Gastrocnemius medialis (tissue), 4 donors: ENCODE measurements at regions not wholly inside any gene's neighbourhood (a gene's known extent, or its start where the extent isn't known, plus 50 kb on each side); places are given as distances from the start of the nearest gene placed in this dataset.

Experiments used
- ATAC-seq, 2 donors: fragments of 150-250 bp; one replicate each; pipeline ENCODE4 v1.9.1; 2016
- DNase-seq, 2 donors: peaks; one replicate each; pipeline ENCODE4 v3.0.0-alpha.2; 2019
- H3K27ac ChIP-seq, 4 donors: fragments of 200-600 bp; sonication (generic); 1 replicate in 1 of 4; 2 replicates in 3 of 4; pipeline ENCODE4 v1.5.1; 2016 to 2018; ENCODE audit warnings: mild to moderate bottlenecking in 2 of 4, moderate library complexity in 1 of 4
- H3K27me3 ChIP-seq, 3 donors: fragments of 200-600 bp; sonication (generic) in 2 of 3; 1 replicate in 1 of 3; 2 replicates in 2 of 3; pipeline versions ENCODE4 v1.5.1 to v1.6.0; 2016 to 2019; ENCODE audit warnings: mild to moderate bottlenecking in 1 of 3, moderate library complexity in 1 of 3
- H3K36me3 ChIP-seq, 2 donors: fragments of 200-600 bp; sonication (generic) in 1 of 2; one replicate each; pipeline ENCODE4 v1.5.1; 2017 to 2018
- H3K4me1 ChIP-seq, 2 donors: fragments of 200-600 bp; sonication (generic) in 1 of 2; one replicate each; pipeline ENCODE4 v1.5.1; 2016 to 2017; ENCODE audit warnings: mild to moderate bottlenecking in 2 of 2
- H3K4me3 ChIP-seq, 4 donors: fragments of 200-600 bp; sonication (generic) in 3 of 4; 1 replicate in 1 of 4; 2 replicates in 3 of 4; pipeline ENCODE4 v1.5.1; 2016 to 2019; ENCODE audit warnings: mild to moderate bottlenecking in 2 of 4
- H3K9me3 ChIP-seq, 3 donors: fragments of 200-600 bp; sonication (generic) in 2 of 3; 1 replicate in 1 of 3; 2 replicates in 2 of 3; pipeline ENCODE4 v1.5.1; 2016 to 2019
- POLR2A ChIP-seq, 2 donors: fragments of 450-650 bp; IDR thresholded peaks; one replicate each; pipeline ENCODE4 v1.6.1; 2017; ENCODE audit warnings: antibody characterized with exemption in 2 of 2, mild to moderate bottlenecking in 2 of 2, moderate library complexity in 2 of 2
- in situ Hi-C, 4 donors: fragments of 200-750 bp; cut with MboI; loops; one replicate each; pipeline versions ENCODE4 v1.15.0 to v1.8.0; 2017; ENCODE audit warnings: low sequenced_read_pairs in 4 of 4
- intact Hi-C: fragments of 100-400 bp; cut with DNase I; formaldehyde crosslinking; loops from one replicate; pipeline ENCODE4 v1.15.1; 2023; ENCODE audit warnings: low total_unique reads
- TF ChIP-seq, protein P1 (sequence below), 5 experiments: fragments of 450-650 bp in 3 of 5; fragments of 200-600 bp in 2 of 5; sonication (generic) in 2 of 5; IDR thresholded peaks in 4 of 5; conservative IDR thresholded peaks in 1 of 5; 1 replicate in 4 of 5; 2 replicates in 1 of 5; pipeline ENCODE4 v1.5.1; 2016 to 2019; ENCODE audit warnings: antibody characterized with exemption in 5 of 5, mild to moderate bottlenecking in 3 of 5, moderate library complexity in 3 of 5

DNA sequence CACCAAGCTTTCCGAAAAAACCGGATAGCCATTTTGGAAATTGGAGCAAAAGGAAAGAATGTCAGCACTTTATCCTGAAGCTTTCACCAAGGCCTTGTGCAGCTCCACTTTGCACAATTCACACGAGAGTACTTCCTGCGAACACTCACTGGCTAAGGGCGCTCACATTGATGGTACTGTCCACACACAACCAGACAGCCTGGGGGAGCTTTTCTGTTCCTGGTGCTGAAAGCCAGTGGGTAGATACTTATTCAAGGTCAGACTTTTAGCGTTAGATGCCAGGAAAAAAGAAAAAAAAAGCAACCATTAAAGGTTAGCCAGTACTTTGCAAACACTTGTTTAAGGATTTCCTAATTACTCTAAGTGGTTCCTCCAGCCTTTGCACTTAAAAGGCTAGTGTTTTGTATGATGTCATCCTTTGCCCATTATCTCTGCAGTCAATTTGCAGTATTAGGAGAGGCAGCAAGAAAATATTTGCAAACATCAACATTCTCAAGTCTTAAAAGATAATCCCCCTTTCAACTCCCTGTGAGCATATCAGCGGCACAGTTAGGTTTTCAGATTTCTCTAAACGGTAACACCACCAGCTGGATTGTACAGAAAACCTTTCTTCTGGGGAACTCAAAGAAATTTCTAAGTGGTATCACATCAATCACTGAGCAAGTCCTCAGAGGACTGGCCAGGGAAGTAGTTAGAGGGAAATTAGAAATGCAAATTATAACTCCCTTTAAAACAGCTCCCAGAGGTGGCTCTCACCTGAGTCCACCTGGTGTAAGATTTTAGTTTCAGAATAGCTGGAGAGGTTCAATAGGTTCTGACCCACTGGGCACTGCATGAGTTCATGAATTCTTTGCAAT, 243.4 kb upstream of the IRX5 start:
- H3K4me3 ChIP-seq, result no peak overlapping the region
- no peaks in the 10 kb centered on the region for H3K9me3 ChIP-seq
- no peaks in the 10 kb centered on the region for H3K4me1 ChIP-seq
- H3K36me3 ChIP-seq, result no peaks in the 10 kb centered on the region
- H3K27me3 ChIP-seq, result no peaks in the 10 kb centered on the region
- TF ChIP-seq, protein P1, sequence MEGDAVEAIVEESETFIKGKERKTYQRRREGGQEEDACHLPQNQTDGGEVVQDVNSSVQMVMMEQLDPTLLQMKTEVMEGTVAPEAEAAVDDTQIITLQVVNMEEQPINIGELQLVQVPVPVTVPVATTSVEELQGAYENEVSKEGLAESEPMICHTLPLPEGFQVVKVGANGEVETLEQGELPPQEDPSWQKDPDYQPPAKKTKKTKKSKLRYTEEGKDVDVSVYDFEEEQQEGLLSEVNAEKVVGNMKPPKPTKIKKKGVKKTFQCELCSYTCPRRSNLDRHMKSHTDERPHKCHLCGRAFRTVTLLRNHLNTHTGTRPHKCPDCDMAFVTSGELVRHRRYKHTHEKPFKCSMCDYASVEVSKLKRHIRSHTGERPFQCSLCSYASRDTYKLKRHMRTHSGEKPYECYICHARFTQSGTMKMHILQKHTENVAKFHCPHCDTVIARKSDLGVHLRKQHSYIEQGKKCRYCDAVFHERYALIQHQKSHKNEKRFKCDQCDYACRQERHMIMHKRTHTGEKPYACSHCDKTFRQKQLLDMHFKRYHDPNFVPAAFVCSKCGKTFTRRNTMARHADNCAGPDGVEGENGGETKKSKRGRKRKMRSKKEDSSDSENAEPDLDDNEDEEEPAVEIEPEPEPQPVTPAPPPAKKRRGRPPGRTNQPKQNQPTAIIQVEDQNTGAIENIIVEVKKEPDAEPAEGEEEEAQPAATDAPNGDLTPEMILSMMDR (IDR thresholded peaks at IDR 0.05 in 4 of 5, conservative IDR thresholded peaks at IDR 0.05 in 1 of 5), result no peak
- no peak for TF ChIP-seq POLR2A (IDR thresholded peaks at IDR 0.05)
- in situ Hi-C loops (no loop called here), intact Hi-C loops (no loop called here)
- DNase-seq (no peak), ATAC-seq (no peak)
- H3K27ac ChIP-seq, result no peak overlapping the region

DNA sequence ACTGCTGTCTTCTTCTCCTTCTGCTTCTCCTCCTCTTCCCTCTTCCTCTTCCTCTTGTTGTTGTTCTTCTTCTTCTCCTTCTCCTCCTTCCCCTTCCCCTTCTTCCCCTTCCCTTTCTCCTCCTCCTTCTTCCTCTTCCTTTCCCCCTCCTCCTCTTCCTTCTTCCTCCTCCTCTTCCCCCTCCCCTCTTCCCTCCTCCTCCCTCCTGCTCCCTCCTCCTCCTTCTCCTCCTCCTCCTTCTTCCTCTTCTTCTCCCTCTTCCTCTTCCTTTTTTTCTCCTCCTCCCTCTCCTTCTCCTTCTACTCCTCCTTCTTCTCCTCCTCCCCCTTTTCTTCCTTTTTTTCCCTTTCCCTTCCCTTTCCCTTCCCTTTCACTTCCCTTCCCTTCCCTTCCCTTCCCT, 245.0 kb upstream of the IRX5 start:
- intact Hi-C loops, result no loop called here
- TF ChIP-seq POLR2A (IDR thresholded peaks at IDR 0.05), result no peak
- TF ChIP-seq, protein P1 (IDR thresholded peaks at IDR 0.05 in 4 of 5, conservative IDR thresholded peaks at IDR 0.05 in 1 of 5), result no peak
- H3K27me3 ChIP-seq, result no peaks in the 10 kb centered on the region
- in situ Hi-C loops, result no loop called here
- no peaks in the 10 kb centered on the region for H3K9me3 ChIP-seq
- DNase-seq, result no peak
- H3K36me3 ChIP-seq, result no peaks in the 10 kb centered on the region
- no peak overlapping the region for H3K4me3 ChIP-seq
- H3K27ac ChIP-seq, result no peak overlapping the region
- ATAC-seq, result no peak
- H3K4me1 ChIP-seq, result no peaks in the 10 kb centered on the region

GRCh38 chr16:54679531-54679930, 251.1 kb upstream of the IRX5 start:
- no peak overlapping the region for H3K27ac ChIP-seq
- no peaks in the 10 kb centered on the region for H3K27me3 ChIP-seq
- H3K4me1 ChIP-seq, result no peaks in the 10 kb centered on the region
- no peaks in the 10 kb centered on the region for H3K9me3 ChIP-seq
- no peak for ATAC-seq
- TF ChIP-seq POLR2A (IDR thresholded peaks at IDR 0.05), result no peak
- TF ChIP-seq, protein P1 (IDR thresholded peaks at IDR 0.05 in 4 of 5, conservative IDR thresholded peaks at IDR 0.05 in 1 of 5), result no peak
- H3K4me3 ChIP-seq, result no peak overlapping the region
- in situ Hi-C loops (no loop called here), intact Hi-C loops (no loop called here)
- no peaks in the 10 kb centered on the region for H3K36me3 ChIP-seq
- no peak for DNase-seq

DNA sequence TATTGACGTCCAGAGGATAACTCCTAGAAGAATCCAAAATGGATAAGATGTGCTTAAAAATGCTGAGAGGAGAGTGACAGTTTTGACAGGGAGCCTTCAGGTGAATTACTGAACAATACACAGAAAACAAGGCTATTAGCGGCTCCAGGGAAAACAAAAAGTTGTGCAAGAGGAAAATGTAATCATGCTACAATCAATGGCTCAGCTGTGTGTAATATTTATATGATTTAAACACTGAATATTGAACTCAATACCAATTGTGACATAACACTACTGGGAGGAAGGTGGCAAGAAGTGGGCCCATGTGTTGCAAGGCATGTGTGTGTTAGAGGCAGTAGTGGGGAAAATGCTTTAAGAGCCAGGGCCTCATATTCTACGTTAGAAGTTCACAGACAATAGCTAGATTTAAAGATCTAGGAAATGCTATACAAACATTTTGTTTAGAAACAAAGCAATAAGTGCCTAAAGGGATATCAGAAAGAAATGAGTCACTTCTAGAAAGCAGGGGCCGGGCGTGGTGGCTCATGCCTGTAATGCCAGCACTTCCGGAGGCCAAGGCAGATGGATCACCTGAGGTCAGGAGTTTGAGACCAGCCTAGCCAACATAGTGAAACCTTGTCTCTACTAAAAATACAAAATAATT, 253.2 kb upstream of the IRX5 start:
- no peak for DNase-seq
- Histone ChIP-seq H3K4me3 (no peak overlapping the region), H3K9me3 (no peaks in the 10 kb centered on the region), H3K4me1 (peaks cover 0 to 6% of the 10 kb centered on the region in 2 donors), H3K27ac (no peak overlapping the region), H3K27me3 (no peaks in the 10 kb centered on the region), H3K36me3 (no peaks in the 10 kb centered on the region)
- in situ Hi-C loops, result no loop called here
- no peak for ATAC-seq
- TF ChIP-seq POLR2A (IDR thresholded peaks at IDR 0.05), result no peak
- TF ChIP-seq, protein P1 (IDR thresholded peaks at IDR 0.05 in 4 of 5, conservative IDR thresholded peaks at IDR 0.05 in 1 of 5), result no peak
- intact Hi-C loops, result no loop called here
